DOHH2 (cell line): ENCODE measurements at regions not wholly inside any gene's neighbourhood (a gene's known extent, or its start where the extent isn't known, plus 50 kb on each side); places are given as distances from the start of the nearest gene placed in this dataset.
"Not testable (repeated sequence)": the region's sequence is repeated elsewhere in the genome, so short reads cannot be mapped to it uniquely, and the experiment has no call there.

Source experiments
- EZH2phosphoT487 ChIP-seq: fragments of 200-600 bp; sonication (generic); IDR thresholded peaks from 2 replicates; pipeline ENCODE4 v1.6.1; 2017; ENCODE audit warnings: borderline replicate concordance, mild to moderate bottlenecking, antibody characterized with exemption, low read length, moderate library complexity, mixed read lengths
- TF ChIP-seq, protein P1 (sequence below): fragments of 200-600 bp; sonication (generic); IDR thresholded peaks from one replicate; pipeline ENCODE4 v1.5.1; 2014; ENCODE audit warnings: antibody characterized with exemption, mild to moderate bottlenecking, low read depth, low read length; ENCODE audit not compliant: poor library complexity, severe bottlenecking

DNA sequence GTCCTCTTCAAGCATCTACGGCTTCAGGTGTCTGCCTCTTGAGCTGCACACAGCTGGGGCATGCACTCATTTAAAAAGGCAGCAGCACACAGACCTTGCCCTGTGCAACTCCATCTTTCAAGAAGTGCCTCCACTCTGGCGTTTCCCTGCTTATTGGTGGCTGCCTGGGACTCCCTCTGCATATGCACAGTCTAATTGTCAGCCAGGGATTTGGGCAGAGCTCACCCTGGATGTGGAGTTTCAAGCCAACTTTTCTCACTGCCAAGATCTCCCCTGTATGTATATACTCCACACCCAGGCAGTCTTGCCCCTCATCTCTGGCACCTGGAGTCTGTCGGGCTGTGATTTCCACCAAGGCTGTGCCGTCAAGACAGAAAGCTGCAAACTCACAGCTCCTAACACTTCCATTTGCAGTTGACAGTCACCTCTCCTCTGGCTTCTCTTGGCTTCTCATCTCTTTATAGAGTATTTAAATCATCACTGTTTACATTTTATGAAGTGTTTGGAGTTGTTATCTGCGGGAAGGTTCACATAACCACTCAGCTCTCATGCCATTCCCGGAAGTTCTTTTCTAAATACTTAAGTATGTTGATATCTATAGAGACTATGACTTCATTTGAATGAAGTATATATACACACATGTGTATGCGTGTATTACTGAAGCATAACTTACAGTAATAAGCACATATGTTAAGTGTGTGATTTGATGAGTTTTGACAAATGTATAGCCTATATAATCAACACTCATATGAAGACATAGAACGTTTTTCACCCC lies 128.2 kb downstream of the NPIPB11 start:
- TF ChIP-seq, protein P1, sequence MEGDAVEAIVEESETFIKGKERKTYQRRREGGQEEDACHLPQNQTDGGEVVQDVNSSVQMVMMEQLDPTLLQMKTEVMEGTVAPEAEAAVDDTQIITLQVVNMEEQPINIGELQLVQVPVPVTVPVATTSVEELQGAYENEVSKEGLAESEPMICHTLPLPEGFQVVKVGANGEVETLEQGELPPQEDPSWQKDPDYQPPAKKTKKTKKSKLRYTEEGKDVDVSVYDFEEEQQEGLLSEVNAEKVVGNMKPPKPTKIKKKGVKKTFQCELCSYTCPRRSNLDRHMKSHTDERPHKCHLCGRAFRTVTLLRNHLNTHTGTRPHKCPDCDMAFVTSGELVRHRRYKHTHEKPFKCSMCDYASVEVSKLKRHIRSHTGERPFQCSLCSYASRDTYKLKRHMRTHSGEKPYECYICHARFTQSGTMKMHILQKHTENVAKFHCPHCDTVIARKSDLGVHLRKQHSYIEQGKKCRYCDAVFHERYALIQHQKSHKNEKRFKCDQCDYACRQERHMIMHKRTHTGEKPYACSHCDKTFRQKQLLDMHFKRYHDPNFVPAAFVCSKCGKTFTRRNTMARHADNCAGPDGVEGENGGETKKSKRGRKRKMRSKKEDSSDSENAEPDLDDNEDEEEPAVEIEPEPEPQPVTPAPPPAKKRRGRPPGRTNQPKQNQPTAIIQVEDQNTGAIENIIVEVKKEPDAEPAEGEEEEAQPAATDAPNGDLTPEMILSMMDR, result not testable (repeated sequence)
- not testable (repeated sequence) for TF ChIP-seq EZH2phosphoT487
